KMS-11 (cell line): ENCODE measurements at regions not wholly inside any gene's neighbourhood (a gene's known extent, or its start where the extent isn't known, plus 50 kb on each side); places are given as distances from the start of the nearest gene placed in this dataset.

Source experiments
- H2AFZ ChIP-seq: fragments of 200-600 bp; sonication (generic); 2 replicates; pipeline ENCODE4 v1.6.1; 2016; ENCODE audit warnings: antibody characterized with exemption, mixed run types, low read depth
- H3K27ac ChIP-seq: fragments of 200-600 bp; sonication (generic); 2 replicates; pipeline ENCODE4 v1.6.1; 2016; ENCODE audit warnings: mild to moderate bottlenecking, mixed run types
- H3K27me3 ChIP-seq: fragments of 200-600 bp; sonication (generic); 2 replicates; pipeline ENCODE4 v1.6.1; 2017; ENCODE audit warnings: mild to moderate bottlenecking, low read depth, mixed run types, moderate library complexity; ENCODE audit not compliant: insufficient read depth
- H3K36me3 ChIP-seq: fragments of 200-600 bp; sonication (generic); 2 replicates; pipeline ENCODE4 v1.6.1; 2017; ENCODE audit warnings: mild to moderate bottlenecking, mixed run types; ENCODE audit not compliant: insufficient read depth
- H3K4me1 ChIP-seq: fragments of 200-600 bp; sonication (generic); 2 replicates; pipeline ENCODE4 v1.6.1; 2016; ENCODE audit warnings: mild to moderate bottlenecking, low read depth, mixed run types; ENCODE audit not compliant: poor library complexity, severe bottlenecking
- H3K4me2 ChIP-seq: fragments of 200-600 bp; sonication (generic); 2 replicates; pipeline ENCODE4 v1.7.0; 2016; ENCODE audit warnings: mild to moderate bottlenecking, mixed run types
- H3K4me3 ChIP-seq: fragments of 200-600 bp; sonication (generic); IDR thresholded peaks from 2 replicates; pipeline ENCODE4 v1.6.1; 2017; ENCODE audit warnings: low read depth, low read length, mixed read lengths; ENCODE audit not compliant: insufficient read depth
- H3K79me2 ChIP-seq: fragments of 200-600 bp; sonication (generic); 2 replicates; pipeline ENCODE4 v1.6.1; 2016; ENCODE audit warnings: low read depth, mixed run types; ENCODE audit not compliant: insufficient read depth
- H3K9ac ChIP-seq: fragments of 200-600 bp; sonication (generic); 2 replicates; pipeline ENCODE4 v1.6.1; 2016; ENCODE audit warnings: mild to moderate bottlenecking, mixed run types
- H4K20me1 ChIP-seq: fragments of 200-600 bp; sonication (generic); 2 replicates; pipeline ENCODE4 v1.6.1; 2016; ENCODE audit warnings: mild to moderate bottlenecking, mixed run types; ENCODE audit not compliant: insufficient read depth
- TF ChIP-seq, protein P1 (sequence below): fragments of 200-600 bp; sonication (generic); conservative IDR thresholded peaks from 2 replicates; pipeline ENCODE4 v1.6.1; 2017; ENCODE audit warnings: low read depth, mild to moderate bottlenecking, antibody characterized with exemption, low read length, moderate library complexity, mixed read lengths

GRCh38 chr10:30231071-30231652 is 117.9 kb downstream of the MTPAP start:
- Histone ChIP-seq H3K9ac (no peak overlapping the region), H3K27me3 (no peaks in the 10 kb centered on the region), H3K4me1 (no peaks in the 10 kb centered on the region), H3K79me2 (no peaks in the 10 kb centered on the region), H4K20me1 (no peaks in the 10 kb centered on the region), H3K4me2 (no peak overlapping the region), H3K4me3 (no peak overlapping the region), H3K27ac (no peak overlapping the region), H2AFZ (no peak overlapping the region), H3K36me3 (no peaks in the 10 kb centered on the region)
- TF ChIP-seq, protein P1, sequence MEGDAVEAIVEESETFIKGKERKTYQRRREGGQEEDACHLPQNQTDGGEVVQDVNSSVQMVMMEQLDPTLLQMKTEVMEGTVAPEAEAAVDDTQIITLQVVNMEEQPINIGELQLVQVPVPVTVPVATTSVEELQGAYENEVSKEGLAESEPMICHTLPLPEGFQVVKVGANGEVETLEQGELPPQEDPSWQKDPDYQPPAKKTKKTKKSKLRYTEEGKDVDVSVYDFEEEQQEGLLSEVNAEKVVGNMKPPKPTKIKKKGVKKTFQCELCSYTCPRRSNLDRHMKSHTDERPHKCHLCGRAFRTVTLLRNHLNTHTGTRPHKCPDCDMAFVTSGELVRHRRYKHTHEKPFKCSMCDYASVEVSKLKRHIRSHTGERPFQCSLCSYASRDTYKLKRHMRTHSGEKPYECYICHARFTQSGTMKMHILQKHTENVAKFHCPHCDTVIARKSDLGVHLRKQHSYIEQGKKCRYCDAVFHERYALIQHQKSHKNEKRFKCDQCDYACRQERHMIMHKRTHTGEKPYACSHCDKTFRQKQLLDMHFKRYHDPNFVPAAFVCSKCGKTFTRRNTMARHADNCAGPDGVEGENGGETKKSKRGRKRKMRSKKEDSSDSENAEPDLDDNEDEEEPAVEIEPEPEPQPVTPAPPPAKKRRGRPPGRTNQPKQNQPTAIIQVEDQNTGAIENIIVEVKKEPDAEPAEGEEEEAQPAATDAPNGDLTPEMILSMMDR, result no peak

DNA sequence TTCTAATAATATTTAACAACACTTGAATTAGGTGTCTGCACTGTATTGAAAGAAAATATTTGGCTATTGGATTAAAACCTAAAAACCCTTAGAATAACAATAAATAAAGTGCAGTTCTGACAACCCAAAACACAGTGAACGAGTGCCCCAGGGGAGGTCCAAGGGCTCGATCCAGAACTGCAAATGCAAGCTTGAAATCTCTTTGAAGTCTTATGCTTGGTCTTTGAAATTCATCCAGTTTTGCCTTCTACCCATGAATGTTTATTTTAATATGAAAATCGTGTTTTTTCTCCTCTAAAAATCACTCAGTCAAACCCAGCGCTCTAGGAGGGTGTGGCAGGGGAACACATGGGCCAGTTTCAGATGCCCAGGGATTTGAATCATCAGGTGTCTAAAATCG is 119.5 kb downstream of the MTPAP start:
- H3K4me3 ChIP-seq, result no peak overlapping the region
- H3K36me3 ChIP-seq, result no peaks in the 10 kb centered on the region
- no peaks in the 10 kb centered on the region for H4K20me1 ChIP-seq
- TF ChIP-seq, protein P1, result no peak
- H3K27ac ChIP-seq, result no peak overlapping the region
- H3K27me3 ChIP-seq, result no peaks in the 10 kb centered on the region
- H3K4me2 ChIP-seq, result no peak overlapping the region
- no peak overlapping the region for H3K9ac ChIP-seq
- H3K79me2 ChIP-seq, result no peaks in the 10 kb centered on the region
- H3K4me1 ChIP-seq, result no peaks in the 10 kb centered on the region
- H2AFZ ChIP-seq, result no peak overlapping the region

GRCh38 chr10:30228417-30229036 is 120.6 kb downstream of the MTPAP start:
- Histone ChIP-seq H3K4me1 (no peaks in the 10 kb centered on the region), H3K4me2 (no peak overlapping the region), H3K27ac (no peak overlapping the region), H3K9ac (no peak overlapping the region), H3K4me3 (no peak overlapping the region), H3K79me2 (no peaks in the 10 kb centered on the region), H4K20me1 (no peaks in the 10 kb centered on the region), H3K36me3 (no peaks in the 10 kb centered on the region), H3K27me3 (no peaks in the 10 kb centered on the region), H2AFZ (no peak overlapping the region)
- TF ChIP-seq, protein P1, result no peak

DNA sequence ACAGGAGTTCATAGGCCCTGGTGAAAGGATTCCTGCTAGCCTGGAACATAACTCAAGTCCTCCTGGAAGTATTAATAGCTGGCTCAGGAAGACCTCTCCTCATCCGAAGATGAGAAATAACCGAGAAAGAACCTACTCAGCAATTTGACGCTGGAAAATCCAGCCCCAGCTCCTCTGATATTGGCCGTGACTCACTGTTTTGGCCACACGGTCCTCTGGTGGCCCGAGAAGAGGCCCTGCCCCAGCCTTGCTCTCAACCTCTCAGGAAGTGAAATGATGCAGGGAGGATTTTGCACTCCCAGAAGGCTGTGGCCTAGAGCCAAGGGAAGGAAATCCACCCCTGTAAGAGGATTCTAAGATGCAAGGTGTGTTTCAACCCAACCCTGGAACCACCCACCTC is 121.6 kb downstream of the MTPAP start:
- H2AFZ ChIP-seq, result no peak overlapping the region
- H3K36me3 ChIP-seq, result no peaks in the 10 kb centered on the region
- no peaks in the 10 kb centered on the region for H3K79me2 ChIP-seq
- no peaks in the 10 kb centered on the region for H3K27me3 ChIP-seq
- H3K4me1 ChIP-seq, result no peaks in the 10 kb centered on the region
- H3K4me2 ChIP-seq, result no peak overlapping the region
- TF ChIP-seq, protein P1, result no peak
- H4K20me1 ChIP-seq, result no peaks in the 10 kb centered on the region
- no peak overlapping the region for H3K27ac ChIP-seq
- no peak overlapping the region for H3K9ac ChIP-seq
- H3K4me3 ChIP-seq, result no peak overlapping the region
